ACC112 (cell line): ENCODE measurements at regions not wholly inside any gene's neighbourhood (a gene's known extent, or its start where the extent isn't known, plus 50 kb on each side); places are given as distances from the start of the nearest gene placed in this dataset.
"Not testable (repeated sequence)": the region's sequence is repeated elsewhere in the genome, so short reads cannot be mapped to it uniquely, and the experiment has no call there.

ENCODE experiments used
- H2AFZ ChIP-seq: fragments of 200-600 bp; sonication (generic); one replicate; pipeline ENCODE4 v1.6.0; 2017; ENCODE audit warnings: antibody characterized with exemption, low read length; ENCODE audit not compliant: unreplicated experiment
- H3K27ac ChIP-seq: fragments of 200-600 bp; sonication (generic); 2 replicates; pipeline ENCODE4 v1.5.1; 2014; ENCODE audit warnings: low read depth, mild to moderate bottlenecking, antibody characterized with exemption, low read length, moderate library complexity
- H3K27me3 ChIP-seq: fragments of 200-600 bp; sonication (generic); 2 replicates; pipeline ENCODE4 v1.6.1; 2014; ENCODE audit warnings: mild to moderate bottlenecking, antibody characterized with exemption, low read length, moderate library complexity, mixed read lengths; ENCODE audit not compliant: insufficient read depth
- H3K36me3 ChIP-seq: fragments of 200-600 bp; sonication (generic); 2 replicates; pipeline ENCODE4 v1.6.1; 2016; ENCODE audit warnings: mild to moderate bottlenecking, antibody characterized with exemption, low read length, moderate library complexity, mixed read lengths; ENCODE audit not compliant: insufficient read depth
- H3K4me1 ChIP-seq: fragments of 200-600 bp; sonication (generic); one replicate; pipeline ENCODE4 v1.6.1; 2016; ENCODE audit warnings: low read length, mixed read lengths; ENCODE audit not compliant: insufficient read depth, unreplicated experiment, control insufficient read depth
- H3K4me3 ChIP-seq: fragments of 200-600 bp; sonication (generic); 2 replicates; pipeline ENCODE4 v1.5.1; 2014; ENCODE audit warnings: mild to moderate bottlenecking, low read depth, low read length
- H3K79me2 ChIP-seq: fragments of 200-600 bp; sonication (generic); one replicate; pipeline ENCODE4 v1.6.0; 2016; ENCODE audit warnings: low read length; ENCODE audit not compliant: control insufficient read depth, unreplicated experiment, insufficient read depth

GRCh38 chr10:61037261-61037830, 93.4 kb upstream of the RHOBTB1 start:
- H3K27me3 ChIP-seq, H3K27ac ChIP-seq, H2AFZ ChIP-seq: not testable (repeated sequence)

GRCh38 chr10:61036148-61036547, 92.2 kb upstream of the RHOBTB1 start:
- not testable (repeated sequence) for H3K79me2 ChIP-seq, H2AFZ ChIP-seq, H3K4me1 ChIP-seq, H3K27me3 ChIP-seq, H3K27ac ChIP-seq, H3K4me3 ChIP-seq, H3K36me3 ChIP-seq

More at GRCh38 chr10:61037261-61037830, 93.4 kb upstream of the RHOBTB1 start:
- not testable (repeated sequence) for H3K4me1 ChIP-seq, H3K4me3 ChIP-seq, H3K36me3 ChIP-seq, H3K79me2 ChIP-seq

GRCh38 chr10:61031341-61031740, 87.4 kb upstream of the RHOBTB1 start:
- no peak overlapping the region for H2AFZ ChIP-seq
- peaks cover 31% of the 10 kb centered on the region for H3K27me3 ChIP-seq
- H3K36me3 ChIP-seq, result no peaks in the 10 kb centered on the region
- no peak overlapping the region for H3K27ac ChIP-seq
- H3K4me3 ChIP-seq, result no peak overlapping the region
- no peaks in the 10 kb centered on the region for H3K79me2 ChIP-seq
- no peaks in the 10 kb centered on the region for H3K4me1 ChIP-seq

- H3K27me3 ChIP-seq, result peaks cover 37% of the 10 kb centered on the region
- H3K79me2 ChIP-seq, result no peaks in the 10 kb centered on the region
- no peak overlapping the region for H3K4me3 ChIP-seq
- H2AFZ ChIP-seq, result no peak overlapping the region
- no peaks in the 10 kb centered on the region for H3K4me1 ChIP-seq
- no peaks in the 10 kb centered on the region for H3K36me3 ChIP-seq
- no peak overlapping the region for H3K27ac ChIP-seq
These were observed 85.4 kb upstream of the RHOBTB1 start for GRCh38 chr10:61029411-61029810.

- Histone ChIP-seq H3K36me3 (no peaks in the 10 kb centered on the region), H3K27ac (no peak overlapping the region), H3K27me3 (peaks cover 37% of the 10 kb centered on the region), H3K4me1 (no peaks in the 10 kb centered on the region), H3K4me3 (no peak overlapping the region), H2AFZ (no peak overlapping the region), H3K79me2 (no peaks in the 10 kb centered on the region)
These were observed 84.9 kb upstream of the RHOBTB1 start for GRCh38 chr10:61028861-61029361.

- Histone ChIP-seq H3K79me2 (no peaks in the 10 kb centered on the region), H3K36me3 (no peaks in the 10 kb centered on the region), H3K27me3 (peaks cover 35% of the 10 kb centered on the region), H2AFZ (no peak overlapping the region), H3K4me1 (no peaks in the 10 kb centered on the region), H3K27ac (no peak overlapping the region), H3K4me3 (no peak overlapping the region)
These were observed 80.8 kb upstream of the RHOBTB1 start for GRCh38 chr10:61024856-61025201.

- Histone ChIP-seq H3K27ac (no peak overlapping the region), H3K4me3 (no peak overlapping the region), H3K27me3 (peaks cover 30% of the 10 kb centered on the region), H3K36me3 (no peaks in the 10 kb centered on the region), H3K79me2 (no peaks in the 10 kb centered on the region), H3K4me1 (no peaks in the 10 kb centered on the region), H2AFZ (no peak overlapping the region)
These were observed 80.3 kb upstream of the RHOBTB1 start for GRCh38 chr10:61024151-61024855.

GRCh38 chr10:61023053-61023452, 79.1 kb upstream of the RHOBTB1 start:
- Histone ChIP-seq H2AFZ (no peak overlapping the region), H3K27ac (no peak overlapping the region), H3K79me2 (no peaks in the 10 kb centered on the region), H3K4me1 (no peaks in the 10 kb centered on the region), H3K4me3 (no peak overlapping the region), H3K27me3 (peaks cover 17% of the 10 kb centered on the region), H3K36me3 (no peaks in the 10 kb centered on the region)

- Histone ChIP-seq H3K36me3 (no peaks in the 10 kb centered on the region), H3K4me1 (no peaks in the 10 kb centered on the region), H3K27me3 (peaks cover 12% of the 10 kb centered on the region), H3K4me3 (no peak overlapping the region), H3K27ac (no peak overlapping the region), H3K79me2 (no peaks in the 10 kb centered on the region), H2AFZ (no peak overlapping the region)
These were observed 77.9 kb upstream of the RHOBTB1 start for GRCh38 chr10:61021926-61022325.

- H3K27me3 ChIP-seq, result peaks cover 6% of the 10 kb centered on the region
- H3K36me3 ChIP-seq, result no peaks in the 10 kb centered on the region
- H2AFZ ChIP-seq, result no peak overlapping the region
- no peaks in the 10 kb centered on the region for H3K4me1 ChIP-seq
- H3K27ac ChIP-seq, result no peak overlapping the region
- H3K79me2 ChIP-seq, result no peaks in the 10 kb centered on the region
- H3K4me3 ChIP-seq, result no peak overlapping the region
These were observed 76.6 kb upstream of the RHOBTB1 start for GRCh38 chr10:61020420-61021158.

- Histone ChIP-seq H3K79me2 (no peaks in the 10 kb centered on the region), H3K27ac (no peak overlapping the region), H3K4me1 (no peaks in the 10 kb centered on the region), H3K4me3 (no peak overlapping the region), H3K36me3 (no peaks in the 10 kb centered on the region), H2AFZ (no peak overlapping the region), H3K27me3 (no peaks in the 10 kb centered on the region)
These were observed 74.2 kb upstream of the RHOBTB1 start for GRCh38 chr10:61018146-61018545.
